BE2C (cell line): ENCODE measurements at regions not wholly inside any gene's neighbourhood (a gene's known extent, or its start where the extent isn't known, plus 50 kb on each side); places are given as distances from the start of the nearest gene placed in this dataset.

Experiments
- DNase-seq: peaks from one replicate; pipeline ENCODE4 v3.0.0-alpha.2; 2020
- H3K27me3 ChIP-seq: fragments of 250-450 bp; sonication (Bioruptor Pico); 2 replicates; pipeline ENCODE4 v1.5.1; 2020; ENCODE audit warnings: mild to moderate bottlenecking
- H3K36me3 ChIP-seq: fragments of 250-450 bp; sonication (Bioruptor Pico); 2 replicates; pipeline ENCODE4 v1.5.1; 2020; ENCODE audit warnings: mild to moderate bottlenecking
- H3K4me1 ChIP-seq: fragments of 250-450 bp; sonication (Bioruptor Pico); 2 replicates; pipeline ENCODE4 v1.5.1; 2020
- H3K4me3 ChIP-seq: 2 replicates; pipeline ENCODE4 v1.5.1; 2011; ENCODE audit warnings: low read depth, low read length
- H3K9me3 ChIP-seq: fragments of 250-450 bp; sonication (Bioruptor Pico); 2 replicates; pipeline ENCODE4 v1.5.1; 2020
- TF ChIP-seq, protein P1 (sequence below): IDR thresholded peaks from 2 replicates; pipeline ENCODE4 v1.5.1; 2012; ENCODE audit warnings: mild to moderate bottlenecking, low read depth, low read length

- no peak overlapping the region for H3K4me3 ChIP-seq
- H3K36me3 ChIP-seq = no peaks in the 10 kb centered on the region
- H3K4me1 ChIP-seq = no peaks in the 10 kb centered on the region
- no peak for DNase-seq
- TF ChIP-seq, protein P1, sequence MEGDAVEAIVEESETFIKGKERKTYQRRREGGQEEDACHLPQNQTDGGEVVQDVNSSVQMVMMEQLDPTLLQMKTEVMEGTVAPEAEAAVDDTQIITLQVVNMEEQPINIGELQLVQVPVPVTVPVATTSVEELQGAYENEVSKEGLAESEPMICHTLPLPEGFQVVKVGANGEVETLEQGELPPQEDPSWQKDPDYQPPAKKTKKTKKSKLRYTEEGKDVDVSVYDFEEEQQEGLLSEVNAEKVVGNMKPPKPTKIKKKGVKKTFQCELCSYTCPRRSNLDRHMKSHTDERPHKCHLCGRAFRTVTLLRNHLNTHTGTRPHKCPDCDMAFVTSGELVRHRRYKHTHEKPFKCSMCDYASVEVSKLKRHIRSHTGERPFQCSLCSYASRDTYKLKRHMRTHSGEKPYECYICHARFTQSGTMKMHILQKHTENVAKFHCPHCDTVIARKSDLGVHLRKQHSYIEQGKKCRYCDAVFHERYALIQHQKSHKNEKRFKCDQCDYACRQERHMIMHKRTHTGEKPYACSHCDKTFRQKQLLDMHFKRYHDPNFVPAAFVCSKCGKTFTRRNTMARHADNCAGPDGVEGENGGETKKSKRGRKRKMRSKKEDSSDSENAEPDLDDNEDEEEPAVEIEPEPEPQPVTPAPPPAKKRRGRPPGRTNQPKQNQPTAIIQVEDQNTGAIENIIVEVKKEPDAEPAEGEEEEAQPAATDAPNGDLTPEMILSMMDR = no peak
- H3K27me3 ChIP-seq = no peaks in the 10 kb centered on the region
- peaks cover 4% of the 10 kb centered on the region; the same call in 1 of the 2 replicates for H3K9me3 ChIP-seq
Observed at GRCh38 chr19:28420811-28421550, 792.0 kb downstream of the UQCRFS1 start.

- TF ChIP-seq, protein P1 = no peak
- H3K36me3 ChIP-seq = no peaks in the 10 kb centered on the region
- H3K4me1 ChIP-seq = no peaks in the 10 kb centered on the region
- no peak overlapping the region for H3K4me3 ChIP-seq
- peaks cover 4% of the 10 kb centered on the region; the same call in 1 of the 2 replicates for H3K9me3 ChIP-seq
- no peak for DNase-seq
- no peaks in the 10 kb centered on the region for H3K27me3 ChIP-seq
Observed at GRCh38 chr19:28419312-28419711, 793.6 kb downstream of the UQCRFS1 start.

DNA sequence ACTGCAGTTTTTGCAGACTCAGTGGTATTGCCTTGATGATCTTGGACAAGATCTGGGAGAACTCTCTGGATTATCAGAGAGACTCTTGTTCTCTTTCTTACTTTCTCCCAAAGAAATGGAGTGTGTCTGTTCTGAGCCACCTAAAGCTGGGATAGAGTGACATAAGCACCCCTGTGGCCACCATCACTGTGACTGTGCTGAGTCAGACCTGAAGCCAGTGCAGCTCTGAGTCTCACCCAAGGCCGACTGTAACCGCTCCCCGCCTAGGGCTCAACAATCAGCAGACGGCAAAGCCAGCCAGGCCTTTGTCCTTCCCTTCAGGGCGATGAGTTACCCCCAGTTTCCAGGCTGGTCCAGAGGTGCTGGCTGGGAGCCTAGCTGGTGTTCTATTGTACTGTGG lies 795.6 kb downstream of the UQCRFS1 start:
- no peaks in the 10 kb centered on the region for H3K27me3 ChIP-seq
- H3K9me3 ChIP-seq = peaks cover 4% of the 10 kb centered on the region; the same call in 1 of the 2 replicates
- no peak overlapping the region for H3K4me3 ChIP-seq
- no peaks in the 10 kb centered on the region for H3K36me3 ChIP-seq
- H3K4me1 ChIP-seq = no peaks in the 10 kb centered on the region
- TF ChIP-seq, protein P1 = no peak
- no peak for DNase-seq

DNA sequence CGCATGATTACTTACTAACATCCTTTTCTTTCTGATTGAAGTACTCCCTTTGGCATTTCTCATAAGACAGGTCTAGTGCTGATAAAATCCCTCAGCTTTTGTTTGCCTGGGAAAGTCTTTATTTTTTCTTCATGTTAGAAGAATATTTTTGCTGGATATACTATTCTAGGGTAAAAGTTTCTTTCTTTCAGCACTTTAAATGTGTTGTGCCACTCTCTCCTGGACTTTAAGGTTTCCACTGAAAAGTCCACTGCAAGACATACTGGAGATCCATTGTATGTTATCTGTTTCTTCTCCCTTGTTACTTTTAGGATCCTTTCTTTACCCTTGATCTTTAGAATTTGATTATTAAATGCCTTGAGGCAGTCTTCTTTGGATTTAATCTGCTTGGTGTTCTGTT lies 796.7 kb downstream of the UQCRFS1 start:
- Histone ChIP-seq H3K9me3 (peaks cover 4% of the 10 kb centered on the region; the same call in 1 of the 2 replicates), H3K4me3 (no peak overlapping the region), H3K27me3 (no peaks in the 10 kb centered on the region), H3K36me3 (no peaks in the 10 kb centered on the region), H3K4me1 (no peaks in the 10 kb centered on the region)
- no peak for DNase-seq
- TF ChIP-seq, protein P1 = no peak

DNA sequence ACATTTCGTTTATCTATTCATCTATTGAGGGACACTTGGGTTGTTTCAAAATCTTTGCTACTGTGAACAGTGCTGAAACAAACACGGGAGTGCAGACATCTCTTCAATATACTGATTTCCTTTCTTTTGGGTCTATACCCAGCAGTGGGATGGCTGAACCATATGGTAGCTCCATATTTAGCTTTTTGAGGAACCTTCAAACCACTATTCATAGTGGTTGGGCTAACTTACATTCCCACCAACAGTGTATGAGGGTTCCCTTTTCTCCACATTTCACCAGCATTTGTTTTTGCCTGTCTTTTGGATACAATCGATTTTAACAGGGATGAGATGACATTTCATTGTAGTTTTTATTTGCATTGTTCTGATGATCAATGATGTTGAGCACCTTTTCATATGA lies 798.2 kb downstream of the UQCRFS1 start:
- TF ChIP-seq, protein P1 = no peak
- no peak for DNase-seq
- H3K36me3 ChIP-seq = no peaks in the 10 kb centered on the region
- no peaks in the 10 kb centered on the region for H3K4me1 ChIP-seq
- H3K9me3 ChIP-seq = peaks cover 4% of the 10 kb centered on the region; the same call in 1 of the 2 replicates
- H3K27me3 ChIP-seq = no peaks in the 10 kb centered on the region
- no peak overlapping the region for H3K4me3 ChIP-seq

- Histone ChIP-seq H3K36me3 (no peaks in the 10 kb centered on the region), H3K27me3 (no peaks in the 10 kb centered on the region), H3K4me3 (no peak overlapping the region), H3K4me1 (no peaks in the 10 kb centered on the region), H3K9me3 (no peaks in the 10 kb centered on the region)
- TF ChIP-seq, protein P1 = no peak
- DNase-seq = no peak
Observed at GRCh38 chr19:28409859-28410258, 803.1 kb downstream of the UQCRFS1 start.
